ENCODE measurements at regions not wholly inside any gene's neighbourhood (a gene's known extent, or its start where the extent isn't known, plus 50 kb on each side); places are given as distances from the start of the nearest gene placed in this dataset.

- DNase-seq = no peak
- TF ChIP-seq POLR2A (IDR thresholded peaks at IDR 0.05; ENCODE audit: low read length) (no peak), GATA1 (IDR thresholded peaks at IDR 0.05; ENCODE audit: low read depth, low read length) (no peak)
Observed at GRCh38 chr14:97747316-97747715, 950.1 kb downstream of the VRK1 start.

GRCh38 chr14:97748616-97749015 lies 951.4 kb downstream of the VRK1 start:
- no peak for DNase-seq
- TF ChIP-seq GATA1 (IDR thresholded peaks at IDR 0.05; ENCODE audit: low read depth, low read length) (no peak), POLR2A (IDR thresholded peaks at IDR 0.05; ENCODE audit: low read length) (no peak)

- TF ChIP-seq GATA1 (IDR thresholded peaks at IDR 0.05; ENCODE audit: low read depth, low read length) = no peak
- TF ChIP-seq POLR2A (IDR thresholded peaks at IDR 0.05; ENCODE audit: low read length) = no peak
- no peak for DNase-seq
Observed at GRCh38 chr14:97757491-97757890, 960.3 kb downstream of the VRK1 start.

GRCh38 chr14:97760050-97760449 lies 962.9 kb downstream of the VRK1 start:
- DNase-seq = no peak
- no peak for TF ChIP-seq POLR2A (IDR thresholded peaks at IDR 0.05; ENCODE audit: low read length)
- TF ChIP-seq GATA1 (IDR thresholded peaks at IDR 0.05; ENCODE audit: low read depth, low read length) = no peak

- TF ChIP-seq GATA1 (IDR thresholded peaks at IDR 0.05; ENCODE audit: low read depth, low read length) (no peak), POLR2A (IDR thresholded peaks at IDR 0.05; ENCODE audit: low read length) (no peak)
- DNase-seq = no peak
Observed at GRCh38 chr14:97762386-97762785, 965.2 kb downstream of the VRK1 start.

GRCh38 chr14:97771340-97772045 lies 974.3 kb downstream of the VRK1 start:
- DNase-seq = no peak
- TF ChIP-seq POLR2A (IDR thresholded peaks at IDR 0.05; ENCODE audit: low read length) (no peak), GATA1 (IDR thresholded peaks at IDR 0.05; ENCODE audit: low read depth, low read length) (no peak)

GRCh38 chr14:97773598-97773997 lies 976.4 kb downstream of the VRK1 start:
- no peak for TF ChIP-seq GATA1 (IDR thresholded peaks at IDR 0.05; ENCODE audit: low read depth, low read length)
- TF ChIP-seq POLR2A (IDR thresholded peaks at IDR 0.05; ENCODE audit: low read length) = no peak
- no peak for DNase-seq

GRCh38 chr14:97776890-97777558 lies 979.8 kb downstream of the VRK1 start:
- TF ChIP-seq GATA1 (IDR thresholded peaks at IDR 0.05; ENCODE audit: low read depth, low read length) (no peak), POLR2A (IDR thresholded peaks at IDR 0.05; ENCODE audit: low read length) (no peak)
- no peak for DNase-seq

- TF ChIP-seq GATA1 (IDR thresholded peaks at IDR 0.05; ENCODE audit: low read depth, low read length) (no peak), POLR2A (IDR thresholded peaks at IDR 0.05; ENCODE audit: low read length) (no peak)
- DNase-seq = no peak
Observed at GRCh38 chr14:97777622-97778355, 980.6 kb downstream of the VRK1 start.

- no peak for TF ChIP-seq GATA1 (IDR thresholded peaks at IDR 0.05; ENCODE audit: low read depth, low read length)
- TF ChIP-seq POLR2A (IDR thresholded peaks at IDR 0.05; ENCODE audit: low read length) = no peak
- DNase-seq = no peak
Observed at GRCh38 chr14:97779140-97779539, 982.0 kb downstream of the VRK1 start.

GRCh38 chr14:97780804-97781203 lies 983.6 kb downstream of the VRK1 start:
- no peak for TF ChIP-seq POLR2A (IDR thresholded peaks at IDR 0.05; ENCODE audit: low read length)
- TF ChIP-seq GATA1 (IDR thresholded peaks at IDR 0.05; ENCODE audit: low read depth, low read length) = no peak

GRCh38 chr14:97781961-97782360 lies 984.8 kb downstream of the VRK1 start:
- TF ChIP-seq GATA1 (IDR thresholded peaks at IDR 0.05; ENCODE audit: low read depth, low read length) (no peak), POLR2A (IDR thresholded peaks at IDR 0.05; ENCODE audit: low read length) (no peak)
- no peak for DNase-seq

More at GRCh38 chr14:97780804-97781203, 983.6 kb downstream of the VRK1 start:
- no peak for DNase-seq

- TF ChIP-seq POLR2A (IDR thresholded peaks at IDR 0.05; ENCODE audit: low read length) (no peak), GATA1 (IDR thresholded peaks at IDR 0.05; ENCODE audit: low read depth, low read length) (no peak)
- no peak for DNase-seq
Observed at GRCh38 chr14:97782871-97783414, 985.8 kb downstream of the VRK1 start.

GRCh38 chr14:97785495-97785894 lies 988.3 kb downstream of the VRK1 start:
- no peak for TF ChIP-seq GATA1 (IDR thresholded peaks at IDR 0.05; ENCODE audit: low read depth, low read length)
- no peak for DNase-seq

All from erythroblast (primary cell).